K562 (cell line): ENCODE measurements at regions not wholly inside any gene's neighbourhood (a gene's known extent, or its start where the extent isn't known, plus 50 kb on each side); places are given as distances from the start of the nearest gene placed in this dataset.
A peak's percentile ranks its signal among the peaks of the same experiment; 100 is the strongest.

Experiments used
- ATAC-seq: fragments of 200-7000 bp; cut with Tn5 transposase; 3 replicates; pipeline ENCODE4 v1.9.1; 2020; ENCODE audit warnings: moderate library complexity
- BruUV-seq: library from RNA; stranded (reverse); fragments of 400-500 nt; replicated peaks from 2 replicates; lab custom pipeline; 2021; lab: Mats Ljungman, UMichigan
- CTCF ChIA-PET: fragments of 300-600 bp; formaldehyde crosslinking; extraction: SDS; loops from one replicate; lab custom pipeline; 2021; ENCODE audit warnings: low intra/inter-chr PET ratio; lab: Yijun Ruan, JAX
- POLR2A ChIA-PET: fragments of 300-600, 350-650 bp; sonication (Branson Sonifier 250); formaldehyde crosslinking; extraction: SDS; loops from one replicate; lab custom pipeline; 2021; ENCODE audit warnings: antibody characterized with exemption, inconsistent platforms; lab: Yijun Ruan, JAX
- DNase-seq, 4 experiments: peaks; one replicate each; pipeline versions ENCODE4 v3.0.0 to v3.0.0-alpha.2; 2011 to 2018; ENCODE audit warnings: low spot score in 3 of 4, mixed read lengths in 3 of 4; ENCODE audit errors: extremely low read depth in 1 of 4
- FAIRE-seq: peaks from 2 replicates; lab custom pipeline; 2011; peaks lifted over from hg19 to GRCh38; lab: Jason Lieb, UNC
- H2AFZ ChIP-seq: 2 replicates; pipeline ENCODE4 v1.6.0; 2011; ENCODE audit warnings: low read depth, low read length, control low read depth, inconsistent platforms
- H3K27ac ChIP-seq: fragments of 200-600 bp; 3 replicates; pipeline ENCODE4 v1.8.0; 2011; ENCODE audit warnings: low read depth, mild to moderate bottlenecking, control low read depth, inconsistent platforms, low read length, moderate library complexity, mixed read lengths; ENCODE audit errors: extremely low read depth
- H3K27me3 ChIP-seq, 2 experiments: fragments of 300-600 bp in 1 of 2; 2 replicates in 1 of 2; 3 replicates in 1 of 2; pipeline versions ENCODE4 v1.6.0 to v1.8.0; 2011; ENCODE audit warnings: inconsistent platforms in 2 of 2, low read length in 2 of 2, mild to moderate bottlenecking in 1 of 2, mixed read lengths in 1 of 2, moderate library complexity in 1 of 2; ENCODE audit not compliant: control insufficient read depth in 2 of 2, insufficient read depth in 2 of 2
- H3K36me3 ChIP-seq: fragments of 300-600 bp; 3 replicates; pipeline ENCODE4 v1.8.0; 2011; ENCODE audit warnings: mild to moderate bottlenecking, low read length, inconsistent platforms; ENCODE audit not compliant: control insufficient read depth, insufficient read depth
- H3K4me1 ChIP-seq, 2 experiments: fragments of 200-600 bp in 1 of 2; replicated peaks in 1 of 2; 2 replicates in 1 of 2; 3 replicates in 1 of 2; pipeline versions ENCODE4 v1.5.1 to v1.8.0; 2011; ENCODE audit warnings: inconsistent platforms in 2 of 2, low read length in 2 of 2, mild to moderate bottlenecking in 1 of 2, mixed read lengths in 1 of 2, moderate library complexity in 1 of 2; ENCODE audit not compliant: control insufficient read depth in 2 of 2, insufficient read depth in 2 of 2
- H3K4me2 ChIP-seq: 2 replicates; pipeline ENCODE4 v1.6.1; 2011; ENCODE audit warnings: low read length, control low read depth, inconsistent platforms, mixed read lengths; ENCODE audit not compliant: insufficient read depth
- H3K4me3 ChIP-seq: fragments of 200-600 bp; sonication (generic), shearing (Covaris generic); 2 replicates; pipeline ENCODE4 v1.5.1; 2016; ENCODE audit warnings: control low read depth, inconsistent platforms
- H3K79me2 ChIP-seq: fragments of 200-600 bp; 3 replicates; pipeline ENCODE4 v1.8.0; 2011; ENCODE audit warnings: low read length, inconsistent platforms; ENCODE audit not compliant: control insufficient read depth, insufficient read depth
- H3K9ac ChIP-seq, 2 experiments: 2 replicates each; pipeline versions ENCODE4 v1.6.0 to v1.6.1; 2011; ENCODE audit warnings: low read depth in 2 of 2, low read length in 2 of 2, control low read depth in 1 of 2, inconsistent platforms in 1 of 2, mild to moderate bottlenecking in 1 of 2, mixed read lengths in 1 of 2; ENCODE audit not compliant: insufficient read depth in 1 of 2
- H3K9me1 ChIP-seq: one replicate; pipeline ENCODE4 v1.6.0; 2011; ENCODE audit warnings: inconsistent platforms, mild to moderate bottlenecking, low read length, moderate library complexity; ENCODE audit not compliant: control insufficient read depth, insufficient read depth
- H3K9me3 ChIP-seq: replicated peaks from 2 replicates; pipeline ENCODE4 v1.5.1; 2011; ENCODE audit warnings: low read depth, low read length, inconsistent platforms; ENCODE audit not compliant: control insufficient read depth, insufficient read depth
- H4K20me1 ChIP-seq: replicated peaks from 2 replicates; pipeline ENCODE4 v1.6.1; 2011; ENCODE audit warnings: low read length, inconsistent platforms, mixed read lengths; ENCODE audit not compliant: control insufficient read depth, insufficient read depth
- NRF1 ChIP-seq, 2 experiments: fragments of 450-650 bp; IDR thresholded peaks in 1 of 2; conservative IDR thresholded peaks in 1 of 2; 2 replicates each; pipeline ENCODE4 v1.6.1; 2014; ENCODE audit warnings: mild to moderate bottlenecking in 2 of 2
- ZNF217 ChIP-seq: sonication (generic); formaldehyde crosslinking; IDR thresholded peaks from 2 replicates; pipeline ENCODE4 v1.8.0; 2022; ENCODE audit warnings: mild to moderate bottlenecking, missing genetic modification reagents
- WGBS: fragments of 100-300 bp; shearing (Covaris generic); methylation state at CpG from one replicate; pipeline ENCODE4 v1.1.6; 2016; ENCODE audit warnings: low coverage, mixed read lengths; ENCODE audit not compliant: insufficient coverage; ENCODE audit errors: missing lambda C conversion rate; 5-methylcytosine and 5-hydroxymethylcytosine counted together
- in situ Hi-C: fragments of 300-500 bp; cut with MboI; formaldehyde crosslinking; loops from 4 replicates; pipeline ENCODE4 v1.15.0; 2018; ENCODE audit warnings: inconsistent platforms, mixed read lengths
- intact Hi-C: fragments of 100-400 bp; cut with micrococcal nuclease; formaldehyde crosslinking; loops from 2 replicates; pipeline ENCODE4 v1.14.2; 2022
- TF ChIP-seq, protein P1 (sequence below): sonication (generic); formaldehyde crosslinking; IDR thresholded peaks from 2 replicates; pipeline ENCODE4 v1.8.0; 2022; ENCODE audit warnings: mild to moderate bottlenecking, missing genetic modification reagents, borderline replicate concordance

GRCh38 chr3:152026033-152026556, 152.7 kb downstream of the SUCNR1 start (continued):
- TF ChIP-seq, protein P1, sequence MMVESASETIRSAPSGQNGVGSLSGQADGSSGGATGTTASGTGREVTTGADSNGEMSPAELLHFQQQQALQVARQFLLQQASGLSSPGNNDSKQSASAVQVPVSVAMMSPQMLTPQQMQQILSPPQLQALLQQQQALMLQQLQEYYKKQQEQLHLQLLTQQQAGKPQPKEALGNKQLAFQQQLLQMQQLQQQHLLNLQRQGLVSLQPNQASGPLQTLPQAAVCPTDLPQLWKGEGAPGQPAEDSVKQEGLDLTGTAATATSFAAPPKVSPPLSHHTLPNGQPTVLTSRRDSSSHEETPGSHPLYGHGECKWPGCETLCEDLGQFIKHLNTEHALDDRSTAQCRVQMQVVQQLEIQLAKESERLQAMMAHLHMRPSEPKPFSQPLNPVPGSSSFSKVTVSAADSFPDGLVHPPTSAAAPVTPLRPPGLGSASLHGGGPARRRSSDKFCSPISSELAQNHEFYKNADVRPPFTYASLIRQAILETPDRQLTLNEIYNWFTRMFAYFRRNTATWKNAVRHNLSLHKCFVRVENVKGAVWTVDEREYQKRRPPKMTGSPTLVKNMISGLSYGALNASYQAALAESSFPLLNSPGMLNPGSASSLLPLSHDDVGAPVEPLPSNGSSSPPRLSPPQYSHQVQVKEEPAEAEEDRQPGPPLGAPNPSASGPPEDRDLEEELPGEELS (CRISPR knock-in tag), result no peak

- Histone ChIP-seq H3K27ac (no peak overlapping the region), H3K9me1 (no peaks in the 10 kb centered on the region), H3K27me3 (no peaks in the 10 kb centered on the region), H4K20me1 (no peaks in the 10 kb centered on the region), H3K4me2 (no peak overlapping the region), H3K36me3 (no peaks in the 10 kb centered on the region), H3K79me2 (no peaks in the 10 kb centered on the region), H3K9me3 (no peaks in the 10 kb centered on the region), H3K9ac (no peak overlapping the region), H3K4me1 (no peaks in the 10 kb centered on the region), H2AFZ (0 out of 2 replicates have a peak overlapping the region, but pooled peaks have one; percentile 6), H3K4me3 (no peak overlapping the region)
- BruUV-seq, result no TSS peak
- WGBS, result 56% methylated on average over 4 of the region's 4 CpGs
- TF ChIP-seq ZNF217 (CRISPR knock-in tag) (no peak), NRF1 (conservative IDR thresholded peaks at IDR 0.05 in 1 of 2, IDR thresholded peaks at IDR 0.05 in 1 of 2) (peak; percentile 31 to 34; a peak in 3 of 4 replicates)
- intact Hi-C loops (no loop called here), in situ Hi-C loops (no loop called here)
- CTCF ChIA-PET, result no interaction called here
- POLR2A ChIA-PET, result interaction anchor here (1.3 kb wide), 2 partner anchors 12 to 18 kb away, joined by 3 read pairs; no protein-coding TSS in a partner anchor
- no peak for DNase-seq
- ATAC-seq, result no peak
- no peak for FAIRE-seq
Observed at GRCh38 chr3:152030320-152030719, 156.9 kb downstream of the SUCNR1 start.
